Uterus (tissue), 3 donors: ENCODE measurements at regions not wholly inside any gene's neighbourhood (a gene's known extent, or its start where the extent isn't known, plus 50 kb on each side); places are given as distances from the start of the nearest gene placed in this dataset.
"Not testable (repeated sequence)": the region's sequence is repeated elsewhere in the genome, so short reads cannot be mapped to it uniquely, and the experiment has no call there.

Experiments used
- DNase-seq, 2 donors: peaks; one replicate each; pipeline ENCODE4 v3.0.0-alpha.2; 2019 to 2020
- H3K27ac ChIP-seq, 2 donors: fragments of 200-600 bp; sonication (generic); 1 replicate in 1 of 2; 2 replicates in 1 of 2; pipeline ENCODE4 v1.5.1; 2016 to 2018
- H3K27me3 ChIP-seq, 2 donors: fragments of 200-600 bp; sonication (generic); one replicate each; pipeline ENCODE4 v1.5.1; 2018 to 2019; ENCODE audit warnings: control low read depth in 1 of 2
- H3K36me3 ChIP-seq, 2 donors: fragments of 200-600 bp; sonication (generic); one replicate each; pipeline ENCODE4 v1.5.1; 2019; ENCODE audit warnings: control low read depth in 1 of 2
- H3K4me1 ChIP-seq, 2 donors: fragments of 200-600 bp; sonication (generic); one replicate each; pipeline ENCODE4 v1.5.1; 2018 to 2019; ENCODE audit warnings: control low read depth in 1 of 2
- H3K4me3 ChIP-seq, 2 donors: fragments of 200-600 bp; sonication (generic); 1 replicate in 1 of 2; 2 replicates in 1 of 2; pipeline ENCODE4 v1.5.1; 2018 to 2019; ENCODE audit warnings: mild to moderate bottlenecking in 1 of 2
- H3K9me3 ChIP-seq, 2 donors: fragments of 200-600 bp; sonication (generic); one replicate each; pipeline ENCODE4 v1.5.1; 2019; ENCODE audit warnings: control low read depth in 1 of 2
- CTCF ChIP-seq, 4 experiments: fragments of 200-600 bp in 2 of 4; fragments of 450-650 bp in 2 of 4; sonication (generic) in 2 of 4; IDR thresholded peaks; one replicate each; pipeline ENCODE4 v1.5.1; 2016 to 2019; ENCODE audit warnings: antibody characterized with exemption in 4 of 4, mild to moderate bottlenecking in 2 of 4, moderate library complexity in 1 of 4
- POLR2A ChIP-seq, 2 donors: fragments of 450-650 bp; IDR thresholded peaks; one replicate each; pipeline ENCODE4 v1.6.1; 2016; ENCODE audit warnings: antibody characterized with exemption in 2 of 2, mild to moderate bottlenecking in 1 of 2, moderate library complexity in 1 of 2
- intact Hi-C: fragments of 100-400 bp; cut with DNase I; formaldehyde crosslinking; loops from one replicate; pipeline ENCODE4 v1.15.1; 2023; ENCODE audit warnings: low total_unique reads
- donor health status: DM: yes; HTN: yes; CAD: no.

GRCh38 chr1:98113811-98114210 is 193.0 kb upstream of the DPYD start:
- H3K9me3 ChIP-seq, result no peaks in the 10 kb centered on the region
- H3K27me3 ChIP-seq, result no peaks in the 10 kb centered on the region
- no peaks in the 10 kb centered on the region for H3K4me1 ChIP-seq
- H3K27ac ChIP-seq, result no peak overlapping the region
- no peaks in the 10 kb centered on the region for H3K36me3 ChIP-seq
- intact Hi-C loops, result no loop called here
- DNase-seq, result no peak
- H3K4me3 ChIP-seq, result no peak overlapping the region
- TF ChIP-seq CTCF (IDR thresholded peaks at IDR 0.05), result no peak
- TF ChIP-seq POLR2A (IDR thresholded peaks at IDR 0.05), result no peak

GRCh38 chr1:98112626-98113025 is 191.8 kb upstream of the DPYD start:
- Histone ChIP-seq H3K9me3 (no peaks in the 10 kb centered on the region), H3K4me1 (no peaks in the 10 kb centered on the region), H3K27ac (no peak overlapping the region), H3K27me3 (no peaks in the 10 kb centered on the region), H3K36me3 (no peaks in the 10 kb centered on the region), H3K4me3 (no peak overlapping the region)
- TF ChIP-seq POLR2A (IDR thresholded peaks at IDR 0.05), result no peak
- no peak for TF ChIP-seq CTCF (IDR thresholded peaks at IDR 0.05)
- intact Hi-C loops, result no loop called here
- DNase-seq, result no peak

- H3K4me3 ChIP-seq, result no peak overlapping the region
- intact Hi-C loops, result no loop called here
- H3K27me3 ChIP-seq, result no peaks in the 10 kb centered on the region
- H3K36me3 ChIP-seq, result no peaks in the 10 kb centered on the region
- no peak for DNase-seq
- TF ChIP-seq POLR2A (IDR thresholded peaks at IDR 0.05) (no peak), CTCF (IDR thresholded peaks at IDR 0.05) (no peak)
- no peak overlapping the region for H3K27ac ChIP-seq
- H3K9me3 ChIP-seq, result peaks cover 0 to 4% of the 10 kb centered on the region in 2 donors
- H3K4me1 ChIP-seq, result no peaks in the 10 kb centered on the region
Measured at GRCh38 chr1:98110674-98111073, 189.8 kb upstream of the DPYD start.

- intact Hi-C loops, H3K4me1 ChIP-seq, H3K27ac ChIP-seq, H3K9me3 ChIP-seq, H3K4me3 ChIP-seq, H3K27me3 ChIP-seq, DNase-seq, H3K36me3 ChIP-seq: not testable (repeated sequence)
Measured at GRCh38 chr1:98108378-98108777, 187.5 kb upstream of the DPYD start.

GRCh38 chr1:98107256-98107655 is 186.4 kb upstream of the DPYD start:
- H3K4me3 ChIP-seq, result no peak overlapping the region
- intact Hi-C loops, result no loop called here
- no peaks in the 10 kb centered on the region for H3K36me3 ChIP-seq
- no peak overlapping the region for H3K27ac ChIP-seq
- DNase-seq, result no peak
- no peaks in the 10 kb centered on the region for H3K27me3 ChIP-seq
- TF ChIP-seq CTCF (IDR thresholded peaks at IDR 0.05) (no peak), POLR2A (IDR thresholded peaks at IDR 0.05) (no peak)
- H3K9me3 ChIP-seq, result peaks cover 0 to 4% of the 10 kb centered on the region in 2 donors
- H3K4me1 ChIP-seq, result no peaks in the 10 kb centered on the region

GRCh38 chr1:98104289-98104688 is 183.5 kb upstream of the DPYD start:
- H3K9me3 ChIP-seq, result peaks cover 0 to 4% of the 10 kb centered on the region in 2 donors
- no peak overlapping the region for H3K27ac ChIP-seq
- no peak for TF ChIP-seq POLR2A (IDR thresholded peaks at IDR 0.05)
- TF ChIP-seq CTCF (IDR thresholded peaks at IDR 0.05), result no peak
- H3K36me3 ChIP-seq, result no peaks in the 10 kb centered on the region
- no peaks in the 10 kb centered on the region for H3K4me1 ChIP-seq
- intact Hi-C loops, result no loop called here
- H3K4me3 ChIP-seq, result no peak overlapping the region
- H3K27me3 ChIP-seq, result no peaks in the 10 kb centered on the region
- DNase-seq, result no peak
